ENCODE measurements at regions not wholly inside any gene's neighbourhood (a gene's known extent, or its start where the extent isn't known, plus 50 kb on each side); places are given as distances from the start of the nearest gene placed in this dataset.

DNA sequence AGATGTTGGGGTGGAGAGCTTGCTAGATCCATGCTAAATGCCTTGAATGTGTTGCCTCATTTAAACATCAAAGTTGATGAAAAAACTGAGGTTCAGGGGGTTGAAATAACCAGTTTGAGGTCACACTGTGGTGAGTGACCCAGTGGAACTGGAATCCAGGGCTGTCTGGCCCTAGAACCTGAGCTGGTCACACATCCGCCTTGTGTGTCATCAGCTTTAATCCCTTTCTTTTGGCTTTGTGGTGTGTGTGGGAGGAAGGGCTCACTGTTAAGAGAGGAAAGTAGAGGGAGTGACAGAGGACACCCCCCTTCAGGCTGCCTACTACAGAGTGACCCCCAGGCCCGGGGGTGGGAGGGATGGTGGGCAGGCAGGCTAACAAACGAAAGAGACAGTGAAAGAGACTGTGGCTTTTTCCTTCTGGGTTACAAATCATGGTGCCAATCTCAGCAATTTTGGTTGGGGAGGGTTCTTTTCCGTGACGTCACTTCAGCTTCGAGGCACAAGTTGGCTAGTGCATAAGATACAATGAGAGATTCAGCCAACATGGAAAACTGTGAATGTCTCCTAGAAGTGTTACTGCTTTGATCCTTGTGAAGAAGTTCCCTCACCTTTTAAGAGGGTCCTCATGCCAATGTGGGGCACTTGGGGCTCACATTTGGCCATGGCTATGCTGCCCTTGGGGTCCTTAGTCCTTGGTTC lies 164.9 kb downstream of the DLEU7 start:
- Histone ChIP-seq H3K27me3 (ENCODE audit: low read depth, low read length) (no peaks in the 10 kb centered on the region), H3K4me1 (ENCODE audit: control insufficient read depth in 1 of 2, insufficient read depth in 2 of 2, low read length in 2 of 2) (peaks cover 0 to 3% of the 10 kb centered on the region in 2 donors), H3K9me3 (ENCODE audit: control insufficient read depth in 1 of 2, low read length in 2 of 2) (no peaks in the 10 kb centered on the region), H3K36me3 (ENCODE audit: control insufficient read depth in 1 of 2, insufficient read depth in 2 of 2, low read length in 2 of 2) (peaks cover 0 to 5% of the 10 kb centered on the region in 2 donors), H3K4me3 (ENCODE audit: low read depth in 1 of 2, low read length in 2 of 2) (no peak overlapping the region), H3K27ac (ENCODE audit: low read length) (no peak overlapping the region)

DNA sequence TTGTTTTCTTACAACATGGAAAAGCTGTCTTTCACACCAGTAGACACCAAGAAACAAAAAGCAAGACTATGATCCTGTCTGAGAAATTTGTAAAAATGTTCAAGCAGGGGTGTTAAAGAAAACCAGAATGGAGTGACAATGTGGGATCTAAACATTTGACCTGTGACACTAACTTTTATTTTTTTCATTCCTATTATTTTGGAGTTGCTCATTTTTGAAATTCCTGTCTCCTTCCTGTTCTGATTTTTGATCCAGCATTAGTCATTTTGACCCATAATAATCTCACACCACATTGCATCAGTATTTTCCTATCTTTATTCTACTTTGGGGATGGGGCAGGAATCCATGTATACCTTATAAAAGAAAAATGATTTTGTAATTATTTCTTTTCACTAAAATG lies 164.2 kb downstream of the DLEU7 start:
- Histone ChIP-seq H3K9me3 (ENCODE audit: control insufficient read depth in 1 of 2, low read length in 2 of 2) (no peaks in the 10 kb centered on the region), H3K27ac (ENCODE audit: low read length) (no peak overlapping the region), H3K4me1 (ENCODE audit: control insufficient read depth in 1 of 2, insufficient read depth in 2 of 2, low read length in 2 of 2) (peaks cover 0 to 9% of the 10 kb centered on the region in 2 donors), H3K4me3 (ENCODE audit: low read depth in 1 of 2, low read length in 2 of 2) (no peak overlapping the region), H3K36me3 (ENCODE audit: control insufficient read depth in 1 of 2, insufficient read depth in 2 of 2, low read length in 2 of 2) (peaks cover 0 to 5% of the 10 kb centered on the region in 2 donors), H3K27me3 (ENCODE audit: low read depth, low read length) (no peaks in the 10 kb centered on the region)

- Histone ChIP-seq H3K9me3 (ENCODE audit: control insufficient read depth in 1 of 2, low read length in 2 of 2) (no peaks in the 10 kb centered on the region), H3K4me1 (ENCODE audit: control insufficient read depth in 1 of 2, insufficient read depth in 2 of 2, low read length in 2 of 2) (peaks cover 0 to 16% of the 10 kb centered on the region in 2 donors), H3K36me3 (ENCODE audit: control insufficient read depth in 1 of 2, insufficient read depth in 2 of 2, low read length in 2 of 2) (peaks cover 0 to 5% of the 10 kb centered on the region in 2 donors), H3K27me3 (ENCODE audit: low read depth, low read length) (no peaks in the 10 kb centered on the region), H3K4me3 (ENCODE audit: low read depth in 1 of 2, low read length in 2 of 2) (no peak overlapping the region), H3K27ac (ENCODE audit: low read length) (no peak overlapping the region)
Observed at GRCh38 chr13:50682002-50682401, 161.5 kb downstream of the DLEU7 start.

GRCh38 chr13:50682966-50683365 lies 160.5 kb downstream of the DLEU7 start:
- Histone ChIP-seq H3K27ac (ENCODE audit: low read length) (no peak overlapping the region), H3K4me1 (ENCODE audit: control insufficient read depth in 1 of 2, insufficient read depth in 2 of 2, low read length in 2 of 2) (peaks cover 0 to 16% of the 10 kb centered on the region in 2 donors), H3K36me3 (ENCODE audit: control insufficient read depth in 1 of 2, insufficient read depth in 2 of 2, low read length in 2 of 2) (peaks cover 0 to 3% of the 10 kb centered on the region in 2 donors), H3K27me3 (ENCODE audit: low read depth, low read length) (no peaks in the 10 kb centered on the region), H3K9me3 (ENCODE audit: control insufficient read depth in 1 of 2, low read length in 2 of 2) (no peaks in the 10 kb centered on the region), H3K4me3 (ENCODE audit: low read depth in 1 of 2, low read length in 2 of 2) (no peak overlapping the region)

DNA sequence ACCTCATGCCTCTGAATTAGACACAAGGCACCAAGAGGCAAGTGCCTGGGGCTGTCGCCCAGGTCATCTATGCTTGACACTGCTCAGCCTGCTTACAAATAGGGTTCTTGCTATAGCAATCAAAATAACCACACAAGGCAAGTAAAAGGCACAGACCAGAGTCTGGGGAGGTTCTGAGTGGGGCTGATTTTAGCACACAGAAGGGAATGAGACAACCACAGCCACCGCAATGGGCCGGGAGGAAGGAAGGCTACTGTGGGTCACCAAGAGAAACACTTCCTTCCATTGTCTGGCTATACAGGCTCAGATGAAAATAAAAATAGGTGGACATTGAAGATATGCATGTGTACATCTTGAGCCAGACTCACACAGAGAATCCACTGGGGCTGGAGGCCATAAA lies 159.1 kb downstream of the DLEU7 start:
- Histone ChIP-seq H3K4me1 (ENCODE audit: control insufficient read depth in 1 of 2, insufficient read depth in 2 of 2, low read length in 2 of 2) (peaks cover 0 to 16% of the 10 kb centered on the region in 2 donors), H3K27ac (ENCODE audit: low read length) (no peak overlapping the region)

GRCh38 chr13:50685491-50685890 lies 158.0 kb downstream of the DLEU7 start:
- H3K36me3 ChIP-seq (ENCODE audit: control insufficient read depth in 1 of 2, insufficient read depth in 2 of 2, low read length in 2 of 2), result no peaks in the 10 kb centered on the region
- no peaks in the 10 kb centered on the region for H3K9me3 ChIP-seq (ENCODE audit: control insufficient read depth in 1 of 2, low read length in 2 of 2)
- no peak overlapping the region for H3K27ac ChIP-seq (ENCODE audit: low read length)
- peaks cover 0 to 16% of the 10 kb centered on the region in 2 donors for H3K4me1 ChIP-seq (ENCODE audit: control insufficient read depth in 1 of 2, insufficient read depth in 2 of 2, low read length in 2 of 2)
- no peak overlapping the region for H3K4me3 ChIP-seq (ENCODE audit: low read depth in 1 of 2, low read length in 2 of 2)
- no peaks in the 10 kb centered on the region for H3K27me3 ChIP-seq (ENCODE audit: low read depth, low read length)

More for the DNA sequence above, 159.1 kb downstream of the DLEU7 start:
- no peaks in the 10 kb centered on the region for H3K27me3 ChIP-seq (ENCODE audit: low read depth, low read length)
- H3K36me3 ChIP-seq (ENCODE audit: control insufficient read depth in 1 of 2, insufficient read depth in 2 of 2, low read length in 2 of 2), result no peaks in the 10 kb centered on the region
- no peak overlapping the region for H3K4me3 ChIP-seq (ENCODE audit: low read depth in 1 of 2, low read length in 2 of 2)
- no peaks in the 10 kb centered on the region for H3K9me3 ChIP-seq (ENCODE audit: control insufficient read depth in 1 of 2, low read length in 2 of 2)

DNA sequence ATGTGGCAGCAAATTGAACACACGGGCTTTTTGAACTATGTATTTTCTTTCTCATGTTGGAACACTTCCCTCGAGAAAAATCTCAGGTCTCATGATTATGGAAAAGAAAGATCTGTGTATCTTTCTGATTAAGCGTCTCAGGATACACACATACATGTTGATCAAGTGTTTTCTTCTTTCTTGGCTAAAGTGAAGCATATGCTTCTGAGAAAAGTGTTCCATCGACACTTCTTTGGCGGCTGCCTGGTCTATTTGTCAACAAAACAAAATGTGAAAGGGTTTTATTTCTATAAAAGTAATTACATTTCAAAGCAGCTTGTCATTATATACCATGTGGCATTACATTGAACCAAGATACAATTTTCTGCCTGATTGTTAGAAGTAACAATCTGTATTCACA lies 157.5 kb downstream of the DLEU7 start:
- peaks cover 0 to 16% of the 10 kb centered on the region in 2 donors for H3K4me1 ChIP-seq (ENCODE audit: control insufficient read depth in 1 of 2, insufficient read depth in 2 of 2, low read length in 2 of 2)
- no peaks in the 10 kb centered on the region for H3K27me3 ChIP-seq (ENCODE audit: low read depth, low read length)
- no peak overlapping the region for H3K27ac ChIP-seq (ENCODE audit: low read length)
- no peaks in the 10 kb centered on the region for H3K9me3 ChIP-seq (ENCODE audit: control insufficient read depth in 1 of 2, low read length in 2 of 2)
- no peaks in the 10 kb centered on the region for H3K36me3 ChIP-seq (ENCODE audit: control insufficient read depth in 1 of 2, insufficient read depth in 2 of 2, low read length in 2 of 2)
- no peak overlapping the region for H3K4me3 ChIP-seq (ENCODE audit: low read depth in 1 of 2, low read length in 2 of 2)

GRCh38 chr13:50686551-50686950 lies 156.9 kb downstream of the DLEU7 start:
- no peaks in the 10 kb centered on the region for H3K36me3 ChIP-seq (ENCODE audit: control insufficient read depth in 1 of 2, insufficient read depth in 2 of 2, low read length in 2 of 2)
- no peak overlapping the region for H3K27ac ChIP-seq (ENCODE audit: low read length)
- no peak overlapping the region for H3K4me3 ChIP-seq (ENCODE audit: low read depth in 1 of 2, low read length in 2 of 2)
- no peaks in the 10 kb centered on the region for H3K9me3 ChIP-seq (ENCODE audit: control insufficient read depth in 1 of 2, low read length in 2 of 2)
- no peaks in the 10 kb centered on the region for H3K27me3 ChIP-seq (ENCODE audit: low read depth, low read length)
- peaks cover 0 to 22% of the 10 kb centered on the region in 2 donors for H3K4me1 ChIP-seq (ENCODE audit: control insufficient read depth in 1 of 2, insufficient read depth in 2 of 2, low read length in 2 of 2)

DNA sequence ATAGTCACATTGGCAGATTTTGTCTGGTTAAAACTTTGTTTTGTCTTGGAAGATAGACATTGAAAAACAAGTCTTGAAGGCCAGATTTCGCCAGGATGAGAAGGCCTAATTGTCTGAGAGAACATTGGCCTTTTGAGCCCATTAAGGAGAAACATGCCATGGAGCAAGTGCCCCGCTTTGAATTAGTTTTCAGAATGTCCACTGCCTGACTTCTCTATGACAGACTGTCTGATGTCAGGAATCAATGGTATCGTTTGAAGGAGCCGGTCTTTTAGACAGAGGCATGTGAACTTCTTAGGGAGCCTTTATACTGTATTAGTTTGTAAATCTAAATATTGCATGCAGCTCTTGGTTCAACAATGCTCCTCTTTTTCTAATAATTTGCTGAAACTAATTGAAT lies 155.9 kb downstream of the DLEU7 start:
- H3K27me3 ChIP-seq (ENCODE audit: low read depth, low read length), result no peaks in the 10 kb centered on the region
- peaks cover 0 to 27% of the 10 kb centered on the region in 2 donors for H3K4me1 ChIP-seq (ENCODE audit: control insufficient read depth in 1 of 2, insufficient read depth in 2 of 2, low read length in 2 of 2)
- no peaks in the 10 kb centered on the region for H3K36me3 ChIP-seq (ENCODE audit: control insufficient read depth in 1 of 2, insufficient read depth in 2 of 2, low read length in 2 of 2)
- H3K27ac ChIP-seq (ENCODE audit: low read length), result no peak overlapping the region
- no peaks in the 10 kb centered on the region for H3K9me3 ChIP-seq (ENCODE audit: control insufficient read depth in 1 of 2, low read length in 2 of 2)
- H3K4me3 ChIP-seq (ENCODE audit: low read depth in 1 of 2, low read length in 2 of 2), result no peak overlapping the region

DNA sequence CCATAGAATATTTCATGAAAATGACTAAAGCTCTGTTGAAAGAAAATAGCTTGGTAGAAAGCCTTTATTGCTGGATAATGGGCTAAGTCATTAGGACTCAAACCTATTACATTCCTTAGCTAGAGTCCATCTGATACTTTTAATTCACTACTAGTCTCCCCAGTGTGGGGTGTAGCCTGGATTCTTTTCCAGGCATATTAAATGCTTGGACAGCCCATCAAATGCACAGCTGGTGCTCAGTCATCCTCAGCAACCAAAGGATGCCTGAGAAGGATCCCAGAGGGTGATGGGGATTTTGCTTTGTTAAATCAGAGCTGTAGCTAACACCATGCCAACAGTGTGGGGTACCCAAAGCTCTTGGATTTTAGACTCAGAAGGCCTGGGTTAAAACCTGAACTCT lies 153.5 kb downstream of the DLEU7 start:
- Histone ChIP-seq H3K27ac (ENCODE audit: low read length) (no peak overlapping the region), H3K4me3 (ENCODE audit: low read depth in 1 of 2, low read length in 2 of 2) (no peak overlapping the region), H3K9me3 (ENCODE audit: control insufficient read depth in 1 of 2, low read length in 2 of 2) (no peaks in the 10 kb centered on the region), H3K27me3 (ENCODE audit: low read depth, low read length) (no peaks in the 10 kb centered on the region), H3K4me1 (ENCODE audit: control insufficient read depth in 1 of 2, insufficient read depth in 2 of 2, low read length in 2 of 2) (peaks cover 6 to 28% of the 10 kb centered on the region in 2 donors), H3K36me3 (ENCODE audit: control insufficient read depth in 1 of 2, insufficient read depth in 2 of 2, low read length in 2 of 2) (no peaks in the 10 kb centered on the region)

DNA sequence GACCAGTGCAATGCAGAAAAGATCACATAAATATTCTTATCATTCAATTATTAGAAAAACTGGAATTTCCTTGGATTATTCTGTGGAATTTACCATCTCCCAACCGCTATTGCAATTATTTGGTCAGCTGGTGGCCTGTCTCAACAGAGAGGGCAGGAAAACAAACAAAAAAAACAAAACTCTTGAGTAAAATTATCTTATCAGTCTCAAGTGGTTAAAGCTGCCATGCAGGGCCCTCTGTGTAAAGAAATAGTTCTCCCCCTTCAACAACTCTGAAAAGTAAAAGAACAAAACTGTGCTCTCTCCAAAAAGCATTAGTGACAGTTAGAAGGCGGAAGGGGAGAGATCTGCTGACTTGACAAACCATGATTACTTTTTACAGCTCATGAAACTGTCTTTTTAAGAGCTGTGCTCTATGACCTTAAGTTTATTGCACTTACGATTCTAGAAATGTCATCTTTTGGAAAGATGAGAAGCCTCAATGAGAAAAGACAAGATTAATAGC lies 152.3 kb downstream of the DLEU7 start:
- no peak overlapping the region for H3K4me3 ChIP-seq (ENCODE audit: low read depth in 1 of 2, low read length in 2 of 2)
- no peaks in the 10 kb centered on the region for H3K36me3 ChIP-seq (ENCODE audit: control insufficient read depth in 1 of 2, insufficient read depth in 2 of 2, low read length in 2 of 2)
- H3K4me1 ChIP-seq (ENCODE audit: control insufficient read depth in 1 of 2, insufficient read depth in 2 of 2, low read length in 2 of 2), result peaks cover 6 to 21% of the 10 kb centered on the region in 2 donors
- H3K27me3 ChIP-seq (ENCODE audit: low read depth, low read length), result no peaks in the 10 kb centered on the region
- H3K27ac ChIP-seq (ENCODE audit: low read length), result no peak overlapping the region
- H3K9me3 ChIP-seq (ENCODE audit: control insufficient read depth in 1 of 2, low read length in 2 of 2), result no peaks in the 10 kb centered on the region

Data from muscle layer of duodenum (tissue), 2 donors.